CD4-positive, alpha-beta T cell (primary cell): ENCODE measurements at regions not wholly inside any gene's neighbourhood (a gene's known extent, or its start where the extent isn't known, plus 50 kb on each side); places are given as distances from the start of the nearest gene placed in this dataset.

Source experiments
- ATAC-seq: fragments of 200-7000 bp; cut with Tn5 transposase; one replicate; pipeline ENCODE4 v1.10.0; 2022; ENCODE audit warnings: mild to moderate bottlenecking; ENCODE audit not compliant: poor library complexity
- CTCF ChIA-PET: fragments of 350-600 bp; sonication (Branson Sonifier 250); formaldehyde crosslinking; loops from one replicate; lab custom pipeline; 2021; ENCODE audit warnings: antibody characterized with exemption, inconsistent platforms; lab: Charles Lee
- POLR2A ChIA-PET: fragments of 350-600 bp; sonication (Branson Sonifier 250); formaldehyde crosslinking; loops from one replicate; lab custom pipeline; 2021; ENCODE audit warnings: antibody characterized with exemption, inconsistent platforms; lab: Charles Lee
- DNase-seq, 14 experiments: peaks; one replicate each; pipeline ENCODE4 v3.0.0-alpha.2; 2013 to 2020; ENCODE audit warnings: mixed read lengths in 2 of 14
- H3K27ac ChIP-seq, 2 donors: one replicate each; pipeline versions ENCODE4 v1.5.1 to v1.7.0; 2013; ENCODE audit warnings: low read length in 2 of 2, low read depth in 1 of 2, mild to moderate bottlenecking in 1 of 2
- H3K27me3 ChIP-seq, 2 experiments: 1 replicate in 1 of 2; 2 replicates in 1 of 2; pipeline versions ENCODE4 v1.6.1 to v1.7.0; 2013; ENCODE audit warnings: low read length in 2 of 2, control low read depth in 1 of 2, mild to moderate bottlenecking in 1 of 2, moderate library complexity in 1 of 2; ENCODE audit not compliant: insufficient read depth in 2 of 2, control insufficient read depth in 1 of 2
- H3K36me3 ChIP-seq: one replicate; pipeline ENCODE4 v1.6.1; 2013; ENCODE audit warnings: low read length, control low read depth; ENCODE audit not compliant: insufficient read depth
- H3K4me1 ChIP-seq: one replicate; pipeline ENCODE4 v1.6.1; 2013; ENCODE audit warnings: low read length, control low read depth; ENCODE audit not compliant: insufficient read depth
- H3K4me3 ChIP-seq: one replicate; pipeline ENCODE4 v1.5.1; 2013; ENCODE audit warnings: mild to moderate bottlenecking, low read length, moderate library complexity
- H3K9me3 ChIP-seq, 2 experiments: 1 replicate in 1 of 2; 2 replicates in 1 of 2; pipeline versions ENCODE4 v1.6.1 to v1.7.0; 2013; ENCODE audit warnings: low read length in 2 of 2, mild to moderate bottlenecking in 2 of 2, control low read depth in 1 of 2, moderate library complexity in 1 of 2; ENCODE audit not compliant: control insufficient read depth in 1 of 2, insufficient read depth in 1 of 2
- H3K27ac Mint-ChIP-seq: one replicate; pipeline ENCODE4 v1.8.0; 2020; ENCODE audit warnings: mixed read lengths
- H3K27me3 Mint-ChIP-seq: one replicate; pipeline ENCODE4 v1.8.0; 2021; ENCODE audit warnings: mixed read lengths
- H3K36me3 Mint-ChIP-seq: one replicate; pipeline ENCODE4 v1.8.0; 2021; ENCODE audit warnings: low read depth, mixed read lengths
- H3K4me1 Mint-ChIP-seq: one replicate; pipeline ENCODE4 v1.8.0; 2021; ENCODE audit warnings: low read depth, mixed read lengths
- H3K4me3 Mint-ChIP-seq: one replicate; pipeline ENCODE4 v1.8.0; 2020; ENCODE audit warnings: mild to moderate bottlenecking, mixed read lengths
- H3K9me3 Mint-ChIP-seq: one replicate; pipeline ENCODE4 v1.8.0; 2020; ENCODE audit warnings: mixed read lengths
- CTCF ChIP-seq: fragments of 200-600 bp; IDR thresholded peaks from one replicate; pipeline ENCODE4 v1.8.0; 2022; ENCODE audit warnings: antibody characterized with exemption, mild to moderate bottlenecking
- intact Hi-C, 2 experiments: fragments of 100-400 bp; cut with DNase I in 1 of 2; cut with micrococcal nuclease in 1 of 2; formaldehyde crosslinking; loops; one replicate each; pipeline versions ENCODE4 v1.15.1 to v1.9.0; 2023 to 2025; cut with DNase I, micrococcal nuclease

GRCh38 chr11:30753994-30754393, 167.8 kb upstream of the MPPED2 start:
- DNase-seq (no peak), ATAC-seq (no peak)
- H3K4me1 ChIP-seq: no peaks in the 10 kb centered on the region
- H3K9me3 ChIP-seq: no peaks in the 10 kb centered on the region
- no peak for TF ChIP-seq CTCF
- no peak overlapping the region for H3K27ac Mint-ChIP-seq
- no peaks in the 10 kb centered on the region for H3K36me3 Mint-ChIP-seq
- CTCF ChIA-PET: no interaction called here
- intact Hi-C loops: no loop called here
- no peak overlapping the region for H3K27ac ChIP-seq
- H3K9me3 Mint-ChIP-seq: peaks cover 7% of the 10 kb centered on the region
- no peak overlapping the region for H3K4me3 Mint-ChIP-seq
- H3K27me3 Mint-ChIP-seq: no peaks in the 10 kb centered on the region
- H3K4me1 Mint-ChIP-seq: no peaks in the 10 kb centered on the region
- H3K36me3 ChIP-seq: no peaks in the 10 kb centered on the region
- no peak overlapping the region for H3K4me3 ChIP-seq
- POLR2A ChIA-PET: no interaction called here
- no peaks in the 10 kb centered on the region for H3K27me3 ChIP-seq

- no peaks in the 10 kb centered on the region for H3K4me1 Mint-ChIP-seq
Measured at GRCh38 chr11:30753504-30753903, 167.4 kb upstream of the MPPED2 start.

GRCh38 chr11:30749268-30749667, 163.1 kb upstream of the MPPED2 start:
- DNase-seq (no peak), ATAC-seq (no peak)
- ChIA-PET CTCF (no interaction called here), POLR2A (no interaction called here)
- no peaks in the 10 kb centered on the region for H3K9me3 ChIP-seq
- intact Hi-C loops: no loop called here
- Mint-ChIP-seq H3K27me3 (no peaks in the 10 kb centered on the region), H3K27ac (no peak overlapping the region), H3K4me3 (no peak overlapping the region), H3K36me3 (no peaks in the 10 kb centered on the region), H3K9me3 (peaks cover 7% of the 10 kb centered on the region), H3K4me1 (no peaks in the 10 kb centered on the region)
- no peak overlapping the region for H3K27ac ChIP-seq
- no peak overlapping the region for H3K4me3 ChIP-seq
- no peaks in the 10 kb centered on the region for H3K36me3 ChIP-seq
- H3K4me1 ChIP-seq: no peaks in the 10 kb centered on the region
- H3K27me3 ChIP-seq: no peaks in the 10 kb centered on the region
- no peak for TF ChIP-seq CTCF

More at GRCh38 chr11:30753504-30753903, 167.4 kb upstream of the MPPED2 start:
- Mint-ChIP-seq H3K27ac (no peak overlapping the region), H3K4me3 (no peak overlapping the region), H3K9me3 (peaks cover 7% of the 10 kb centered on the region), H3K27me3 (no peaks in the 10 kb centered on the region), H3K36me3 (no peaks in the 10 kb centered on the region)
- Histone ChIP-seq H3K36me3 (no peaks in the 10 kb centered on the region), H3K4me3 (no peak overlapping the region), H3K9me3 (no peaks in the 10 kb centered on the region), H3K27me3 (no peaks in the 10 kb centered on the region), H3K27ac (no peak overlapping the region), H3K4me1 (no peaks in the 10 kb centered on the region)
- DNase-seq (no peak), ATAC-seq (no peak)
- no peak for TF ChIP-seq CTCF
- intact Hi-C loops: no loop called here
- ChIA-PET CTCF (no interaction called here), POLR2A (no interaction called here)
